NCI-H345 treated with DMSO at 0.1 percent for 48 hours (cell line): ENCODE measurements at regions not wholly inside any gene's neighbourhood (a gene's known extent, or its start where the extent isn't known, plus 50 kb on each side); places are given as distances from the start of the nearest gene placed in this dataset.
A peak's percentile ranks its signal among the peaks of the same experiment; 100 is the strongest.
"Not testable (repeated sequence)": the region's sequence is repeated elsewhere in the genome, so short reads cannot be mapped to it uniquely, and the experiment has no call there.

Experiments
- DNase-seq: peaks from one replicate; lab custom pipeline; 2025; ENCODE audit not compliant: unreplicated experiment; lab: John Stamatoyannopoulos, UW

- DNase-seq = no peak
Measured at GRCh38 chr2:153532140-153532539, 53.6 kb upstream of the RPRM start.

- DNase-seq = not testable (repeated sequence)
Measured at GRCh38 chr2:153533803-153534202, 55.2 kb upstream of the RPRM start.

- DNase-seq = not testable (repeated sequence)
Measured at GRCh38 chr2:153534590-153534989, 56.0 kb upstream of the RPRM start.

DNA sequence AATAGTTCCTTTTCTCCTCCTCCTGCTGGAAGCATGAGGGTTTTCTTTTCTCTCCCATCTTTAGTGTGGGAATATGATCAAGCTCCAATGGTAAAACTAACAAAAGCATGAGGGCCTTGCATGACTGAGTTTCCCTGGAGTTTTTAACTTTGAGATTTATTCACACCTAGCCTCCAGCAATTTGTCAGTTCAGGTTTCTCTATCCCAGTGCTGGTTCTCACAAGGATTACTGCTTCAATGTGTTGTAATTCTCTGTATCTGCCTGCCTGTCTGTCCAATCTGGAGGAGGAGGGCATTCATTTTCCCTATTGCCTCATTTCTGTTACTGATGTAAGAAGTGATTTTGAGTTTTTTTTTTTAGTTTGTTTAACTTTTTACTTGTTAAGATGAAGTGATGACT, 57.6 kb upstream of the RPRM start:
- DNase-seq = no peak

- not testable (repeated sequence) for DNase-seq
Measured at GRCh38 chr2:153538102-153538501, 59.5 kb upstream of the RPRM start.

DNA sequence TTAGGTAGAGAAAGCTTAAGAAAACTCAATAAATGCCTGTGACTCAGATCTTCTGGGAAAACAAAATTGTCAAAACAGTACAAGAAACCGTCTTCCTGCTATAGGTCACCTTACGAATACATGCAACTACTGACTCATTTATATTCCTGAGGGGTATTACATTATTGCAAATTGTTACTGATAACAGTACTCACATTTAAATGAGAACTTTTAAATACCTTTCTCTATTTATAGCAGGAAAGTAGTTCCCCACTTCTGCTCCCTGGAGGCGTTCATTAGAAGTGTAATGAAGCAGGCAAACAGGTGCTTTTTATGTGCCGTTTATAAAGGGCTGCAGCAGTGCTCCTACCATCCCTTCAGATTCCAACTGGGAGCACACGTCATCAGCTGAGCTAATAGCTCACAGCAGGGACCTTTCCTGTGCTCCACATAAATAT, 65.1 kb upstream of the RPRM start:
- peak; percentile 72 for DNase-seq

GRCh38 chr2:153546358-153546757, 67.8 kb upstream of the RPRM start:
- no peak for DNase-seq

- no peak for DNase-seq
Measured at GRCh38 chr2:153548536-153548935, 70.0 kb upstream of the RPRM start.

GRCh38 chr2:153551698-153552097, 73.1 kb upstream of the RPRM start:
- DNase-seq = no peak

- DNase-seq = no peak
Measured at GRCh38 chr2:153557211-153557610, 78.6 kb upstream of the RPRM start.

- DNase-seq = no peak
Measured at GRCh38 chr2:153557714-153558113, 79.2 kb upstream of the RPRM start.

DNA sequence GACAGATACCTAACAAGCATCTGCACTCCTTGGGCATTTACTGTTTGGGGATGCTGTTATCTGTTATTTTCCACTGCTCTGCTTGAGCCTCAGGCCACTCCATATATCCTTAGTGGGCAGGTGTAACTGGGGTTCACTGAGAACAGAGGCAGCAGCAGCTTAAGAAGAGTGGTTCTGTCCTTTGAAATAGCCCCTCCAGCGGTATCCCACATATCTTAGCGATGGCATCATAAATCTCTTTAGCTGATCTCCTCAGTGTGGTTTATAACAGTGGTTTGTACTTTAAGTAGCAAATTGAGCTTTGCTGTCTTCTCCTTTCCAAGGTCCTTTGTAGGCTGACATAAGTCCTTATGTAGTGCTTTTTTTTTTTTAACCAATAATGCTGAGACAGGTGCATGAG, 79.7 kb upstream of the RPRM start:
- no peak for DNase-seq

- DNase-seq = no peak
Measured at GRCh38 chr2:153567367-153567766, 88.8 kb upstream of the RPRM start.

DNA sequence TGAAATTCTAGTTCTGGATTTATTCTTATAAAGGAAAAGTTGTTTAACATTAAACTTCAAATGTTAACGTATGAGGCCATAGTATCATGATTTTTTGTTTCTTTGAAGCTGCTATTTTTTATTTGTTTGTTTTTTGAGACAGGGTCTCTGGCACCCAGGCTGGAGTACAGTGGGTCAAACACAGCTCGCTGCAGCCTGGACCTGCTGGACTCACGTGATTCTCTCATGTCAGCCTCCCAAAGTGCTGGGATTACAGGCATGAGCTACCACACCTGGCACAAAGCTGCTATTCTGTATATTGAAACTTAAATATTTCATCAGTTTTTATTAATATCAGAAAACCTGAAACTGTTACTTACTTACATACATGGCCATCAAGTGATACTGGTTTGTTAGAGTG, 89.5 kb upstream of the RPRM start:
- DNase-seq = no peak

DNA sequence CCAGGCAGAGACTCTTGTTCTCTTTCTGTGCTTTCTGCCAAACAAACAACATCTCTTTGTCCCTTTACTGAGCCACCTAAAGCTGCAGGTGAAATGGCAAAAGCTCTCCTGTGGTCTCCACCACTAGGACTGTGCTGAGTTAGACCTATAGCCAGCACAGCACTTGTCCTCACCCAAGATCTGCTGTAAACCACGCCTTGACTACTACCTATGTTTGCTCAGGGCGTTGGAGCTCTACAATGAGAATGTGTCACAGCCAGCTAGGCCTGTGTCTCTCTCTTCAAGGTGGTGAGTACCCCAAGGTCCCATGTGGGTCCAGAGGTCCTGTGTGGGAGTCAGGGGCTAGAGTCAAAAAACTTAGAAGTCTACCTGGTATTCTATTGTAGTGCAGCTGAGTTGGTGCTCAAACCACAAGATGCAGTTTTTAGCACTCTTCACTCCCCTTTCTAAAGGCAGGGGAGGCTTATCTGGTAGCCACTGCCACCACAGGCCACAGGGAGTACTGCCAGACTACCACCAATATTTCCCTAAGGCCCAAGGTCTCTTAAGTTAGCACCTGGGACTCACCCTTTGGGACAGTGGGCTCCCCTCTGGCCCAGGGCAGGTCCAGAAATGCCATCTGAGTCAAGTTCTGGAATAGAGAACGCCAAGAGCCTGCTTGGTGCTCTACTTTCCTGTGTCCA, 96.8 kb upstream of the RPRM start:
- DNase-seq = no peak

DNA sequence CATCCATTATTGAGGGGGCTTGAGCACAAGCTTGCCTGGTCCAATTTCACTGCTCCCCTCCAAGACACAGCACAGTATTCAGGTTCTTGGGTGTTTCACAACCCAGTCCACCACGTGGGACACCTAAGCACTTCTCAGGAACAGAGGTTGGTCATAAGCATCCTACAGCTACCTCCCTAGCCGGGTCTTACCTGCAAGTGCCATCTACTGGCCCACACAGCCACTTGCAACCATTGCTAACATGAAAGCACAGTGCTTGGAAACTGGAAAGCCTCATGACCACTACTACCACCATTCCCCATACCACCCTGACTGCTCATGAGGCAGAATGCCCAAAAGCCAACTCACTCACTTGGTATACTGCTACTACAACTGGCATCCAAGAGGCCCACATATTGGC, 105.7 kb upstream of the RPRM start:
- DNase-seq = no peak

GRCh38 chr2:153588408-153588807, 109.8 kb upstream of the RPRM start:
- DNase-seq = no peak

GRCh38 chr2:153589586-153589985, 111.0 kb upstream of the RPRM start:
- DNase-seq = no peak

DNA sequence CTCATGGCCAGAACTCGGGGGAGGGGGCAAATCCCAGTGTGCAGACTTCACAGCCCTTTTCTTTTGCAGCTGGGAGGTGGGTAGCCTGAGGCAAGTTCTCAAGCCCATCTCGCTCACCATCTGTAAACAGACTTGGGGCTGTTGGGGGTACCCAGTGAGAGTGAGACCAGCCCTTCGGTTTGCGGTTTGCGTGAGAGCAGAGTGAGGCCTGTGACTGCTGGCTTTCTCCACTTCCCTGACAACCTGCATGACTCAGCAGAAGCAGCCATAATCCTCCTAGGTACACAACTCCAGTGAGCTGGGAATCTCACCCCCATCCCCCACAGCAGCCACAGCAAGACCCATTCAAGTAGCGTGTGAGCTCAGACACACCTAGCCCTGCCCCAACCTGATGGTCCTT, 114.5 kb upstream of the RPRM start:
- not testable (repeated sequence) for DNase-seq

GRCh38 chr2:153595939-153596338, 117.4 kb upstream of the RPRM start:
- DNase-seq = no peak

- no peak for DNase-seq
Measured at GRCh38 chr2:153601812-153602211, 123.2 kb upstream of the RPRM start.

- no peak for DNase-seq
Measured at GRCh38 chr2:153604133-153604532, 125.6 kb upstream of the RPRM start.

GRCh38 chr2:153606623-153607022, 128.1 kb upstream of the RPRM start:
- no peak for DNase-seq
